ENCODE measurements at regions not wholly inside any gene's neighbourhood (a gene's known extent, or its start where the extent isn't known, plus 50 kb on each side); places are given as distances from the start of the nearest gene placed in this dataset.

DNA sequence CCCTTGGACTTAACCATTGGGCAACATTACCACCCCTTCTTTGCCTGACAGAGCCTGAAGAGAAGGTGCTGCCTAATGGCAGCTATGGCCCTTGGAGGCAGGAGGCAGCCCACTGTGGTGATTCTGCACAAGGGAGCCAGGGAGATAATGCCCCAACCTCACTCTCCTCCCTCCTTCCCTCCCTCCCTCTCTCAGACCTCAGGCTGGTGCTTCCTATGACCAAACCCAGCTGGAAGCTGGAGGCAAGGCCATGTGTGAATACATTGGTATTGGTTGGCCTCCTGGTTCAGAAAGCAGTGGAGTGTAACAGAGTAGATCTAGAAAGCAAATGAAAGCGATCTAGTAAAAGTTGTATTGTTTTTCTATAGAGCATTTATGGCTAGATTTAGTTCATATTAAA lies 233.1 kb downstream of the CSNK2A3 start:
- TF ChIP-seq, protein P1, sequence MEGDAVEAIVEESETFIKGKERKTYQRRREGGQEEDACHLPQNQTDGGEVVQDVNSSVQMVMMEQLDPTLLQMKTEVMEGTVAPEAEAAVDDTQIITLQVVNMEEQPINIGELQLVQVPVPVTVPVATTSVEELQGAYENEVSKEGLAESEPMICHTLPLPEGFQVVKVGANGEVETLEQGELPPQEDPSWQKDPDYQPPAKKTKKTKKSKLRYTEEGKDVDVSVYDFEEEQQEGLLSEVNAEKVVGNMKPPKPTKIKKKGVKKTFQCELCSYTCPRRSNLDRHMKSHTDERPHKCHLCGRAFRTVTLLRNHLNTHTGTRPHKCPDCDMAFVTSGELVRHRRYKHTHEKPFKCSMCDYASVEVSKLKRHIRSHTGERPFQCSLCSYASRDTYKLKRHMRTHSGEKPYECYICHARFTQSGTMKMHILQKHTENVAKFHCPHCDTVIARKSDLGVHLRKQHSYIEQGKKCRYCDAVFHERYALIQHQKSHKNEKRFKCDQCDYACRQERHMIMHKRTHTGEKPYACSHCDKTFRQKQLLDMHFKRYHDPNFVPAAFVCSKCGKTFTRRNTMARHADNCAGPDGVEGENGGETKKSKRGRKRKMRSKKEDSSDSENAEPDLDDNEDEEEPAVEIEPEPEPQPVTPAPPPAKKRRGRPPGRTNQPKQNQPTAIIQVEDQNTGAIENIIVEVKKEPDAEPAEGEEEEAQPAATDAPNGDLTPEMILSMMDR (IDR thresholded peaks at IDR 0.05) = no peak
- no peak for TF ChIP-seq POLR2A (IDR thresholded peaks at IDR 0.05)
- no peak for TF ChIP-seq POLR2AphosphoS5 (IDR thresholded peaks at IDR 0.05)
